ENCODE measurements at regions not wholly inside any gene's neighbourhood (a gene's known extent, or its start where the extent isn't known, plus 50 kb on each side); places are given as distances from the start of the nearest gene placed in this dataset.

- no peak for TF ChIP-seq CTCF (optimal IDR thresholded peaks at IDR 0.05 in 1 of 3, IDR thresholded peaks at IDR 0.05 in 1 of 3, conservative IDR thresholded peaks at IDR 0.05 in 1 of 3; ENCODE audit: extremely low read depth in 1 of 3, insufficient read depth in 2 of 3, low read length in 3 of 3)
- no peak for TF ChIP-seq EZH2 (IDR thresholded peaks at IDR 0.05; ENCODE audit: low read length)
These were observed 168.3 kb upstream of the SPACA1 start for GRCh38 chr6:87879132-87879861.
